SU-DHL-6 (cell line): ENCODE measurements at regions not wholly inside any gene's neighbourhood (a gene's known extent, or its start where the extent isn't known, plus 50 kb on each side); places are given as distances from the start of the nearest gene placed in this dataset.
"Not testable (repeated sequence)": the region's sequence is repeated elsewhere in the genome, so short reads cannot be mapped to it uniquely, and the experiment has no call there.

ENCODE experiments used
- H2AFZ ChIP-seq: fragments of 200-600 bp; sonication (generic); 2 replicates; pipeline ENCODE4 v1.6.1; 2014; ENCODE audit warnings: low read depth, mild to moderate bottlenecking, moderate library complexity, mixed read lengths, antibody characterized with exemption, low read length; ENCODE audit not compliant: severe bottlenecking
- H3F3A ChIP-seq: fragments of 200-600 bp; shearing (Covaris generic); 2 replicates; pipeline ENCODE4 v1.6.0; 2016; ENCODE audit warnings: antibody characterized with exemption, mild to moderate bottlenecking; ENCODE audit not compliant: insufficient read depth
- H3K27ac ChIP-seq: fragments of 200-600 bp; sonication (generic); 2 replicates; pipeline ENCODE4 v1.5.1; 2016; ENCODE audit warnings: low read depth, mild to moderate bottlenecking, low read length, moderate library complexity, mixed read lengths
- H3K27me3 ChIP-seq: fragments of 200-600 bp; sonication (generic), shearing (Covaris generic); 2 replicates; pipeline ENCODE4 v1.6.0; 2014; ENCODE audit warnings: mild to moderate bottlenecking, low read length
- H3K36me3 ChIP-seq: fragments of 200-600 bp; sonication (generic); 2 replicates; pipeline ENCODE4 v1.6.1; 2014; ENCODE audit warnings: mild to moderate bottlenecking, low read length, mixed read lengths
- H3K4me2 ChIP-seq: fragments of 300-600, 200-600 bp; shearing (Covaris generic), sonication (generic); 2 replicates; pipeline ENCODE4 v1.6.0; 2014; ENCODE audit warnings: low read length, low read depth, mild to moderate bottlenecking; ENCODE audit not compliant: poor library complexity, severe bottlenecking
- H3K4me3 ChIP-seq: fragments of 200-600 bp; sonication (generic); 2 replicates; pipeline ENCODE4 v1.5.1; 2014; ENCODE audit warnings: antibody characterized with exemption, low read length, mild to moderate bottlenecking, mixed read lengths; ENCODE audit not compliant: insufficient read depth, poor library complexity, severe bottlenecking
- H3K79me2 ChIP-seq: fragments of 200-600 bp; sonication (generic); 2 replicates; pipeline ENCODE4 v1.6.1; 2014; ENCODE audit warnings: mild to moderate bottlenecking, low read length, moderate library complexity; ENCODE audit not compliant: insufficient read depth
- H3K9ac ChIP-seq: fragments of 200-600 bp; sonication (generic); 2 replicates; pipeline ENCODE4 v1.7.0; 2014; ENCODE audit warnings: mild to moderate bottlenecking, low read length
- H3K9me2 ChIP-seq: fragments of 200-600 bp; sonication (generic); replicated peaks from 2 replicates; pipeline ENCODE4 v1.6.1; 2014; ENCODE audit warnings: low read length; ENCODE audit not compliant: insufficient read depth
- H3K9me3 ChIP-seq: fragments of 200-600 bp; sonication (generic); 2 replicates; pipeline ENCODE4 v1.6.1; 2014; ENCODE audit warnings: low read length, mixed read lengths; ENCODE audit not compliant: insufficient read depth
- H4K20me1 ChIP-seq: fragments of 200-600 bp; sonication (generic); 2 replicates; pipeline ENCODE4 v1.6.1; 2014; ENCODE audit warnings: low read depth, mild to moderate bottlenecking, antibody characterized with exemption, low read length, moderate library complexity, mixed read lengths
- CTCF ChIP-seq: fragments of 200-600 bp; sonication (generic); IDR thresholded peaks from one replicate; pipeline ENCODE4 v1.5.1; 2017; ENCODE audit warnings: antibody characterized with exemption, mild to moderate bottlenecking, low read length, moderate library complexity; ENCODE audit not compliant: insufficient read depth, poor library complexity, severe bottlenecking
- EZH2phosphoT487 ChIP-seq: fragments of 200-600 bp; sonication (generic), shearing (Covaris generic); conservative IDR thresholded peaks from 2 replicates; pipeline ENCODE4 v1.6.1; 2018; ENCODE audit warnings: mild to moderate bottlenecking, antibody characterized with exemption, low read length, moderate library complexity, mixed read lengths

- H3K27me3 ChIP-seq = no peaks in the 10 kb centered on the region
- H2AFZ ChIP-seq = no peak overlapping the region
- no peak overlapping the region for H3K4me2 ChIP-seq
- H3K27ac ChIP-seq = no peak overlapping the region
- no peaks in the 10 kb centered on the region for H3K9me3 ChIP-seq
- H3F3A ChIP-seq = no peaks in the 10 kb centered on the region
- H3K79me2 ChIP-seq = no peaks in the 10 kb centered on the region
- H3K4me3 ChIP-seq = no peak overlapping the region
- TF ChIP-seq EZH2phosphoT487 (no peak), CTCF (no peak)
- H3K9me2 ChIP-seq = no peaks in the 10 kb centered on the region
- no peaks in the 10 kb centered on the region for H4K20me1 ChIP-seq
- no peaks in the 10 kb centered on the region for H3K36me3 ChIP-seq
- H3K9ac ChIP-seq = no peak overlapping the region
Observed at GRCh38 chr7:54429111-54429510, 113.1 kb upstream of the VSTM2A start.

GRCh38 chr7:54439391-54439790, 102.8 kb upstream of the VSTM2A start:
- H3K27ac ChIP-seq = no peak overlapping the region
- H3K9ac ChIP-seq = no peak overlapping the region
- H3F3A ChIP-seq = no peaks in the 10 kb centered on the region
- no peaks in the 10 kb centered on the region for H3K27me3 ChIP-seq
- H3K4me3 ChIP-seq = no peak overlapping the region
- H3K9me3 ChIP-seq = 0 out of 2 replicates have a peak, but pooled peaks cover 3% of the 10 kb centered on the region
- H3K9me2 ChIP-seq = no peaks in the 10 kb centered on the region
- no peak for TF ChIP-seq EZH2phosphoT487
- TF ChIP-seq CTCF = no peak
- H3K4me2 ChIP-seq = no peak overlapping the region
- H3K79me2 ChIP-seq = no peaks in the 10 kb centered on the region
- H4K20me1 ChIP-seq = no peaks in the 10 kb centered on the region
- H3K36me3 ChIP-seq = no peaks in the 10 kb centered on the region
- no peak overlapping the region for H2AFZ ChIP-seq

DNA sequence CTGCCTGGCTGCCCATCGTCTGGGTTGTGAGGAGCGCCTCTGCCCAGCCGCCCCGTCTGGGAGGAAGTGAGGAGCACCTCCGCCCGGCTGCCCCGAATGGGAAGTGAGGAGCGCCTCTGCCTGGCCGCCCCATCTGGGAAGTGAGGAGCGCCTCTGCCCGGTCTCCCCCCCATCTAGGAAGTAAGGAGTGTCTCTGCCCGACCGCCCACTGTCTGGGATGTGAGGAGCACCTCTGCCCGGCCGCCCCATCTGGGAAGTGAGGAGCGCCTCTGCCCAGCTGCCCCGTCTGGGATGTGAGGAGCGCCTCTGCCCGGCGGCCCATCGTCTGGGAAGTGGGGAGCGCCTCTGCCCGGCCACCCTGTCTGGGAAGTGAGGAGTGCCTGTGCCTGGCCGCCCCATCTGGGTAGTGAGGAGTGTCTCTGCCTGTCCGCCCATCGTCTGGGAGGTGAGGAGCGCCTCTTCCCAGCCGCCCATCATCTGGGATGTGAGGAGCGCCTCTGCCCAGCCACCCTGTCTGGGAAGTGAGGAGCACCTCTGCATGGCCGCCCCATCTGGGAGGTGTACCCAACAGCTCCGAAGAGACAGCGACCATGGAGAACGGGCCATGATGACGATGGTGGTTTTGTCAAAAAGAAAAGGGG, 98.0 kb upstream of the VSTM2A start:
- not testable (repeated sequence) for H3F3A ChIP-seq, H3K9ac ChIP-seq, H3K4me2 ChIP-seq, H3K27me3 ChIP-seq, H3K36me3 ChIP-seq, H3K9me3 ChIP-seq, H3K79me2 ChIP-seq, H3K27ac ChIP-seq, H3K9me2 ChIP-seq, H3K4me3 ChIP-seq, H2AFZ ChIP-seq, H4K20me1 ChIP-seq

DNA sequence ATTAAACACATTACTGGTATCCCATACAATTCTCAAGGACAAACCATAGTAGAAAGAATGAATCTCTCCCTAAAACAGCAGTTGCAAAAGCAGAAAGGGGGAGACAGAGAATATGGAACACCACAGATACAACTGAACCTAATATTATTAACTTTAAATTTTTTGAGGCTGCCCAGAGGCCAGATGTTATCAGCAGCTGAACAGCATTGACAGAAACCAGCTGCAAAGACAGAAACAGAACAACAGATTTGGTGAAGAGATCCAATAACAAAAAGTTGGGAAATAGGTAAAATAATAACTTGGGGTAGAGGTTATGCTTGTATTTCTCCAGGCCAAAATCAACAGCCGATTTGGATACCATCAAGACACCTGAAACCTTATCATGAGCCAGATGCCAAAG, 89.0 kb upstream of the VSTM2A start:
- not testable (repeated sequence) for H3K9me3 ChIP-seq, H3K79me2 ChIP-seq, H2AFZ ChIP-seq, H3K36me3 ChIP-seq, H3K9ac ChIP-seq, H3F3A ChIP-seq, H3K27me3 ChIP-seq, H3K4me2 ChIP-seq, H4K20me1 ChIP-seq, H3K4me3 ChIP-seq, H3K9me2 ChIP-seq, H3K27ac ChIP-seq

- H2AFZ ChIP-seq, H3K36me3 ChIP-seq, H3K4me3 ChIP-seq, H3K27ac ChIP-seq, H3F3A ChIP-seq, H3K9me2 ChIP-seq, H3K9ac ChIP-seq, H3K27me3 ChIP-seq, H3K79me2 ChIP-seq, H3K4me2 ChIP-seq, H4K20me1 ChIP-seq: not testable (repeated sequence)
- H3K9me3 ChIP-seq = peaks cover 20% of the 10 kb centered on the region; the same call in 1 of the 2 replicates
Observed at GRCh38 chr7:54454700-54455099, 87.5 kb upstream of the VSTM2A start.
